AG10803 (cell line): ENCODE measurements at regions not wholly inside any gene's neighbourhood (a gene's known extent, or its start where the extent isn't known, plus 50 kb on each side); places are given as distances from the start of the nearest gene placed in this dataset.

Experiments used
- DNase-seq: peaks from one replicate; pipeline ENCODE4 v3.0.0; 2010; ENCODE audit warnings: low read depth
- H3K4me3 ChIP-seq: 2 replicates; pipeline ENCODE4 v1.5.1; 2011; ENCODE audit warnings: mild to moderate bottlenecking, low read length, control low read depth
- CTCF ChIP-seq: conservative IDR thresholded peaks from 2 replicates; pipeline ENCODE4 v1.5.1; 2011; ENCODE audit warnings: mild to moderate bottlenecking, low read length, control low read depth, inconsistent platforms

- TF ChIP-seq CTCF, result no peak
- peak overlapping the region; percentile 72 for H3K4me3 ChIP-seq
- DNase-seq, result peak; percentile 92
These were observed 569.3 kb upstream of the DIPK2B start for GRCh38 chrX:45769761-45770582.

- H3K4me3 ChIP-seq, result peak overlapping the region; percentile 72
- no peak for DNase-seq
- no peak for TF ChIP-seq CTCF
These were observed 568.1 kb upstream of the DIPK2B start for GRCh38 chrX:45768666-45769236.

DNA sequence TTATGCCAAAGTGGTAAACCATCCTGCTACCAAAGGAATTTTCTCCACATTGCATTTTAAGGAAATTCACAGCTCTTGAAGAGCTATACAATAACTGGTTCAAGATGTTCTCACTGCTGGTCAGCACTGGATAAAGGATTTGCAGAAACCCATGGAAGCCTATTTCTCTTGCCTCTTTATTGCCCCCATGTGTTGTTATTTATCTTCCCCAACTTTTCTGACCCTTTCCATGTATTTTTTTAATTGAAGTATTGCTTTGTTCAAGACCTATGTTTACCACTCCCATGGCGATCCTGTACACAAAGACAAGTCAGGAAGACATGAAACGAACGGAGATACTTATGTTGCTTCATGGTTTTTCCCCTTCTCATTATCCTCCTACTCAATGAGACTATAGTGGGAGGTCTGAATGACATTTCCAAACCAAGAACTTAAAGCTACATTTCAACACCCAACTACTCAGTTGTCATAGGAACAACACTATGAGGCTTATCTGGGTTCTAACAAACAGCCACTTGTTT, 566.4 kb upstream of the DIPK2B start:
- peak overlapping the region; percentile 72 for H3K4me3 ChIP-seq
- peak; percentile 75 for DNase-seq
- no peak for TF ChIP-seq CTCF

DNA sequence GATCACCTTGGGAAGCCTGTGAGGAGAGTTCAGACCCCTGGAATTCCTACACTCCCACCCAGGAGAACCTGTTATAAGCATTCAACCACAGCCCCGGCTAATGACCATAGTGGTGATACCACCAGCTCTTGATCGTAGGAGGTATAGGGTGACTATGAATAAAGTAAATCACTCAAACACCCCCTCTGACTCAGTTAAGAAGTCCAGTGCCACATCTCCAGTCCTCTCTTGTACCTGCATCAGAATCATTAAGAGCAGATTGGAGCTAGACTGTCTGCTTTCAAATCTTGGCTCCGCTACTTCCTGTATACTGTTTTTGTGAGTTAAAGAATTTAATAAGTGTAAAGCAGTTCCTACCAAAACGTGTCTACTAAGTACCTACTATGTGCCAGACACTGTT, 565.1 kb upstream of the DIPK2B start:
- no peak for DNase-seq
- no peak for TF ChIP-seq CTCF
- peak overlapping the region; percentile 72 for H3K4me3 ChIP-seq

DNA sequence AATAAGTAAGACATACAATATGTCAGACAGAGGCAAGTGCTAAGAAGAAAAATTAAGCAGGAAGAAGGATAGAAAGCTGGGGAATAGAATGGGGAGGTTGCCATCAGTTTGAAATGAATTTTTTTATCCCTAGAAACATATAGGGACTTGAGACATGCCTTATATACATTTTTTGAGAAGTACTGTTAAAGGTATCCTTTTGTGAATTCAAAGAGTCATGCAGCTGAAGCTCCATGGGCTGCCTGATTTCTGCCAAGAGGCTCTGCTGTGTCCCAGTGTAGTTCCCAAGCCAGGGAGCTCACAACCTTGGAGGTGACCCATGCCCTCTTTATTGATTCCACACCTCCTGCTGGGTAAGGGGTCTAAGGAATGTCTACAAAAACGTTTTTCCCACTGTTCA, 564.6 kb upstream of the DIPK2B start:
- DNase-seq, result no peak
- no peak for TF ChIP-seq CTCF
- peak overlapping the region; percentile 72 for H3K4me3 ChIP-seq

DNA sequence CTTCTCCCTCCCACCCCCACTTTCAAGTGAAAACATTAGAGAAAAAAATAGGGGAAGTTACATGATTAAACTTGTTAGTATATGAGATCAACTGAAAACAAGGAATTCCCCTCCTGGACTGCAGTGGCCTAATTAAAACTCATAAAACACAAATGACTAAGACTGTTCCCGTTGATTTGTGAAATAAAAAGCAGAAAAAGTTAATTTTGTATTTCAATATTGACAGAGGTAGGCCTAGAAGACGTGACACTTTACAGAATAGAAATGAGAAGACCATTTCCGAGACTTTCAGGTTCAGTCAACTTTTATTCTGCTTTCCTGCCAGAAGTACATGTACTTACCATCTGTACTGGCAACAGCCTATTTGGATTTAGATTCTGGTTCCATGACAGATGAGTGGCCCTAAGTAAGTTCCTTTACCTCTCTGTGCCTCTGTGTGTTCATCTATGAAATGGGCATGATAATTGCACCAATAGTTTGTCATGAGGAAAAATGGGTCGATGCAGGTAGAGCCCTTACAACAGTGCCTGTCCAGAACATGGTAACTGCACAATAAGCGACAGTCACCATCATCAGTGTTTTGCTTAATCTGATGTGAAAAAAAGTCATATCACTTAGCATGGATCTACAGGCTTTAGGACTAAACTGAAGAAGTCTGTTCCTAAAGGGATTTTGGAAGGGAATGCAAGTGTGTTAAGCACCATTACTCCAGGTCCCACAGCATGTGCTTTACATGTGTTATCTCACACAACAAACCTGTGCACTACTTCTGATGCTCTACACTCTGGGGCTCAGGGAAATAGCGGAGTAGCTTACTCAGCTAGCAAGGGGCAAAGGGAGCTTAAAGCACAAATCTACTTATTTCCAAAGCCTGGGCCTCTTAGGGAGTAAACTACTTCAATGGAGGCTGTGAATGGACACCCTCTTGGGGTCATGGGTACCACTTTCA, 562.3 kb upstream of the DIPK2B start:
- DNase-seq, result no peak
- no peak for TF ChIP-seq CTCF
- H3K4me3 ChIP-seq, result peak overlapping the region; percentile 26
